ENCODE measurements at regions not wholly inside any gene's neighbourhood (a gene's known extent, or its start where the extent isn't known, plus 50 kb on each side); places are given as distances from the start of the nearest gene placed in this dataset.

GRCh38 chr11:134741453-134742223 lies 329.6 kb upstream of the B3GAT1 start (continued):
- TF ChIP-seq ZNF879 (CRISPR knock-in tag; IDR thresholded peaks at IDR 0.05) (0 out of 2 replicates have a peak, but pooled peaks have one; percentile 52), PHF21A (CRISPR knock-in tag; IDR thresholded peaks at IDR 0.05) (0 out of 2 replicates have a peak, but pooled peaks have one; percentile 30), ESRRA (CRISPR knock-in tag; IDR thresholded peaks at IDR 0.05; ENCODE audit: low read depth) (no peak), ZFP36L1 (CRISPR knock-in tag; IDR thresholded peaks at IDR 0.05) (no peak), ZMYM2 (CRISPR knock-in tag; IDR thresholded peaks at IDR 0.05) (no peak), ZNF773 (CRISPR knock-in tag; IDR thresholded peaks at IDR 0.05; ENCODE audit: borderline replicate concordance) (no peak), GTF2F1 (IDR thresholded peaks at IDR 0.05; ENCODE audit: low read length) (no peak), MED1 (CRISPR knock-in tag; IDR thresholded peaks at IDR 0.05) (0 out of 2 replicates have a peak, but pooled peaks have one; percentile 12)
- TF ChIP-seq, protein P1, sequence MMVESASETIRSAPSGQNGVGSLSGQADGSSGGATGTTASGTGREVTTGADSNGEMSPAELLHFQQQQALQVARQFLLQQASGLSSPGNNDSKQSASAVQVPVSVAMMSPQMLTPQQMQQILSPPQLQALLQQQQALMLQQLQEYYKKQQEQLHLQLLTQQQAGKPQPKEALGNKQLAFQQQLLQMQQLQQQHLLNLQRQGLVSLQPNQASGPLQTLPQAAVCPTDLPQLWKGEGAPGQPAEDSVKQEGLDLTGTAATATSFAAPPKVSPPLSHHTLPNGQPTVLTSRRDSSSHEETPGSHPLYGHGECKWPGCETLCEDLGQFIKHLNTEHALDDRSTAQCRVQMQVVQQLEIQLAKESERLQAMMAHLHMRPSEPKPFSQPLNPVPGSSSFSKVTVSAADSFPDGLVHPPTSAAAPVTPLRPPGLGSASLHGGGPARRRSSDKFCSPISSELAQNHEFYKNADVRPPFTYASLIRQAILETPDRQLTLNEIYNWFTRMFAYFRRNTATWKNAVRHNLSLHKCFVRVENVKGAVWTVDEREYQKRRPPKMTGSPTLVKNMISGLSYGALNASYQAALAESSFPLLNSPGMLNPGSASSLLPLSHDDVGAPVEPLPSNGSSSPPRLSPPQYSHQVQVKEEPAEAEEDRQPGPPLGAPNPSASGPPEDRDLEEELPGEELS (CRISPR knock-in tag; IDR thresholded peaks at IDR 0.05): peak; percentile 48; the same call in 1 of the 2 replicates

- Histone ChIP-seq H3K27me3 (ENCODE audit: control insufficient read depth in 1 of 2, insufficient read depth in 2 of 2, low read length in 2 of 2) (no peaks in the 10 kb centered on the region), H3K4me3 (replicated peaks in 1 of 3; ENCODE audit: insufficient read depth in 1 of 3, low read depth in 2 of 3, low read length in 3 of 3) (no peak overlapping the region), H3K9me3 (ENCODE audit: low read length) (no peaks in the 10 kb centered on the region), H4K20me1 (ENCODE audit: insufficient read depth, low read length) (no peaks in the 10 kb centered on the region), H3K9ac (ENCODE audit: insufficient read depth, low read depth, low read length) (no peak overlapping the region), H3K36me3 (replicated peaks in 1 of 2; ENCODE audit: control insufficient read depth in 1 of 2, insufficient read depth in 2 of 2, low read length in 2 of 2) (no peaks in the 10 kb centered on the region), H2AFZ (ENCODE audit: low read length) (no peak overlapping the region), H3K4me1 (ENCODE audit: insufficient read depth, low read length) (peaks cover 64% of the 10 kb centered on the region), H3K27ac (ENCODE audit: extremely low read length, insufficient read depth, low read length) (no peak overlapping the region), H3K4me2 (ENCODE audit: low read depth, low read length) (peak overlapping the region; percentile 59; the same call in 1 of the 2 replicates), H3K79me2 (ENCODE audit: insufficient read depth, low read length) (no peaks in the 10 kb centered on the region)
- ChIA-PET POLR2A (no interaction called here), CTCF (ENCODE audit: low intra/inter-chr PET ratio, low total read pairs) (no interaction called here)
- 58% methylated on average over 9 of the region's 9 CpGs for WGBS (ENCODE audit: low lambda C conversion rate)
- intact Hi-C loops (cut with micrococcal nuclease; ENCODE audit: unreplicated experiment) (no loop called here), in situ Hi-C loops (cut with HindIII; ENCODE audit: extremely low pct_ligation_motif_present, low pct_unique_long_range_greater_than_20kb) (no loop called here)
- ATAC-seq (no peak), FAIRE-seq (no peak), DNase-seq (ENCODE audit: low spot score) (no peak)
- no TSS peak for BruUV-seq (replicated peaks)
- TF ChIP-seq ZNF101 (CRISPR knock-in tag; IDR thresholded peaks at IDR 0.05; ENCODE audit: borderline replicate concordance, low read depth): no peak
- TF ChIP-seq HNF4G (IDR thresholded peaks at IDR 0.05; ENCODE audit: borderline replicate concordance, low read depth, low read length): no peak
- TF ChIP-seq HNF4G (CRISPR knock-in tag; IDR thresholded peaks at IDR 0.05; ENCODE audit: borderline replicate concordance, low read depth): no peak
- TF ChIP-seq, protein P2, sequence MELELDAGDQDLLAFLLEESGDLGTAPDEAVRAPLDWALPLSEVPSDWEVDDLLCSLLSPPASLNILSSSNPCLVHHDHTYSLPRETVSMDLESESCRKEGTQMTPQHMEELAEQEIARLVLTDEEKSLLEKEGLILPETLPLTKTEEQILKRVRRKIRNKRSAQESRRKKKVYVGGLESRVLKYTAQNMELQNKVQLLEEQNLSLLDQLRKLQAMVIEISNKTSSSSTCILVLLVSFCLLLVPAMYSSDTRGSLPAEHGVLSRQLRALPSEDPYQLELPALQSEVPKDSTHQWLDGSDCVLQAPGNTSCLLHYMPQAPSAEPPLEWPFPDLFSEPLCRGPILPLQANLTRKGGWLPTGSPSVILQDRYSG (CRISPR knock-in tag; IDR thresholded peaks at IDR 0.05): no peak
- no peak for TF ChIP-seq ESRRA (CRISPR knock-in tag; IDR thresholded peaks at IDR 0.05; ENCODE audit: low read depth)
- TF ChIP-seq, protein P3, sequence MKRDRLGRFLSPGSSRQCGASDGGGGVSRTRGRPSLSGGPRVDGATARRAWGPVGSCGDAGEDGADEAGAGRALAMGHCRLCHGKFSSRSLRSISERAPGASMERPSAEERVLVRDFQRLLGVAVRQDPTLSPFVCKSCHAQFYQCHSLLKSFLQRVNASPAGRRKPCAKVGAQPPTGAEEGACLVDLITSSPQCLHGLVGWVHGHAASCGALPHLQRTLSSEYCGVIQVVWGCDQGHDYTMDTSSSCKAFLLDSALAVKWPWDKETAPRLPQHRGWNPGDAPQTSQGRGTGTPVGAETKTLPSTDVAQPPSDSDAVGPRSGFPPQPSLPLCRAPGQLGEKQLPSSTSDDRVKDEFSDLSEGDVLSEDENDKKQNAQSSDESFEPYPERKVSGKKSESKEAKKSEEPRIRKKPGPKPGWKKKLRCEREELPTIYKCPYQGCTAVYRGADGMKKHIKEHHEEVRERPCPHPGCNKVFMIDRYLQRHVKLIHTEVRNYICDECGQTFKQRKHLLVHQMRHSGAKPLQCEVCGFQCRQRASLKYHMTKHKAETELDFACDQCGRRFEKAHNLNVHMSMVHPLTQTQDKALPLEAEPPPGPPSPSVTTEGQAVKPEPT (CRISPR knock-in tag; IDR thresholded peaks at IDR 0.05; ENCODE audit: low read depth): no peak
- TF ChIP-seq ZEB1 (IDR thresholded peaks at IDR 0.05; ENCODE audit: insufficient replicate concordance, low read depth): no peak
- TF ChIP-seq SPEN (CRISPR knock-in tag; IDR thresholded peaks at IDR 0.05; ENCODE audit: low read depth): peak; percentile 25; the same call in 1 of the 2 replicates
- no peak for TF ChIP-seq HDAC2 (CRISPR knock-in tag; IDR thresholded peaks at IDR 0.05)
These were observed 328.7 kb upstream of the B3GAT1 start for GRCh38 chr11:134740590-134741261.
